CD4-positive, alpha-beta T cell treated with Interferon alpha-2 for 1 hour (primary cell): ENCODE measurements at regions not wholly inside any gene's neighbourhood (a gene's known extent, or its start where the extent isn't known, plus 50 kb on each side); places are given as distances from the start of the nearest gene placed in this dataset.
"Not testable (repeated sequence)": the region's sequence is repeated elsewhere in the genome, so short reads cannot be mapped to it uniquely, and the experiment has no call there.

Experiments
- DNase-seq, 2 donors: peaks; one replicate each; pipeline ENCODE4 v3.0.0-alpha.2; 2020 to 2022

DNA sequence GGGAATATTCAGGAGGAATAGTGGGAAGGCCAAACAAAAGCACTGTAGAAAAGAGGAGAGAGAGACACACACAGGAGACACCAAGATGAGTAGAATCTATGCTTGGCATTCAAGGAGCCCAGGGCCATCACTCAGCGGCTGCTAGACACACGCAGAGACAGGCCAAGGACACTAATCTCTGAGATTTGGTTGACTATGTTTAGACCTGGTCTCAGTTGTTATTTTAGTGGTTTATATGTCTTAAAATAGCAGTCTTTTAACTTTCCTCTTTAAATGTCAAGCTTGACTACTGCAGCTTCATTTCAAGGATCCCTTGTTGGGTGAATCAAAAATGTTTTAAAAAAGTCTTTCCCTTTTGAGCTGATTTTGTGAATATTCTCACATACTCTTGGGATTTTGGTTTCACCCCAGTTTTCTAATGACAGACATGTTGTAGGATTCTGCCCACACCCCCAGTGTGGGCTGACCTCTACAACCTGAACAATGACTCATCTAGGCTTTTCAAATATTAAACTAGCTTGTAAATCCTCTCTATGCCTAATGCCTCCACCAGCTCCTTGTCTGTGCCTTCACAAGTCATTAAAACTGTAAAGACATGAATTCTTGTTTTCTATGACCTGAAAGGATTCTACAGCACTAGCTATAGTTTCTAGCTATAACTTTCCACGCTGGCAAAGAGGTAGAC, 142.7 kb upstream of the EXOC2 start:
- DNase-seq = no peak

DNA sequence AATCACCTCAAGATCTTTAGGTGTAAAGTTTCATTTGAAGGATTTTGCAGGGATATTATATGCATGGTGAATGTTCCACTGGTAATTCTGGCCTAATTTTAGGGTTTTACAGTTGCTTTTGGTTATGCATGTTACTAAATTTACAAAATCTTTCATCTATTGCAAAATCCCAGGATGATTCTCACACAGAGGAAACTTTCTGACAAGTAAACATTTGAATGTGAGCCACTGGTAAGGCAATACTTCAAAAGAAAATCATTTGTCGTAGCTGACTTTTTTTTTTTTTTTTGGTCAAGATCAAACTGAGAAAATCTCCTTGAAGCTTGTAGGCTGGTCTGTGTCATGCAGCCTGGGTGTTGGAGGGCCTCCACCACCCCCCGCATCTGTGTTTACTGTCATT, 141.9 kb upstream of the EXOC2 start:
- DNase-seq = no peak

DNA sequence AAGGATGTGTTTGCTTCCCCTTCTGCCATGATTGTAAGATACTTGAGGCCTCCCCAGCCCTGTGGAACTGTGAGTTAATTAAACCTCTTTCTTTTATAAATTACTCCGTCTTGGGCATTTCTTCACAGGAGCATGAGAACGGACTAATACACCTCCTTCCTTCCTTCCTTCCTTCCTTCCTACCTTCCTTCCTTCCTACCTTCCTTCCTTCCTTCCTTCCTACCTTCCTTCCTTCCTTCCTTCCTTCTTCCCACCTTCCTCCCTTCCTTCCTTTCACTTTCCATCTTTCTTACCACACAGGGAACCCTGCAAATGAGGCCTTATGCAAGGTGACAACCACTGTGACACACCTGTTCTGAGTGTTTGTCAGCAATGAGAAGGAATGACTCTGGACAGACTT, 141.3 kb upstream of the EXOC2 start:
- no peak for DNase-seq

DNA sequence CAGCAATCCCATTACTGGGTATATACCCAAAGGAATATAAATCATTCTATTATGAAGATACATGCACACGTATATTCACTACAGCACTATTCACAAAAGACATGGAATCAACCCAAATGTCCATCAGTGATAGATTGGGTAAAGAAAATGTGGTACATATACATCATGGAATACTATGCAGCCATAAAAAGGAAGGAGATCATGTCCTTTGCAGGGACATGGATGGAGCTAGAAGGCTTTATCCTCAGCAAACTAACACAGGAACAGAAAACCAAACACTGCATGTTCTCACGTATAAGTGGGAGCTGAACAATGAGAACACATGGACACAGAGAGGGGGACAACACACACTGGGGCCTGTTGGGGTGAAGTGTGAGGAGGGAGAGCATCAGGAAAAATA, 139.9 kb upstream of the EXOC2 start:
- DNase-seq = not testable (repeated sequence)

DNA sequence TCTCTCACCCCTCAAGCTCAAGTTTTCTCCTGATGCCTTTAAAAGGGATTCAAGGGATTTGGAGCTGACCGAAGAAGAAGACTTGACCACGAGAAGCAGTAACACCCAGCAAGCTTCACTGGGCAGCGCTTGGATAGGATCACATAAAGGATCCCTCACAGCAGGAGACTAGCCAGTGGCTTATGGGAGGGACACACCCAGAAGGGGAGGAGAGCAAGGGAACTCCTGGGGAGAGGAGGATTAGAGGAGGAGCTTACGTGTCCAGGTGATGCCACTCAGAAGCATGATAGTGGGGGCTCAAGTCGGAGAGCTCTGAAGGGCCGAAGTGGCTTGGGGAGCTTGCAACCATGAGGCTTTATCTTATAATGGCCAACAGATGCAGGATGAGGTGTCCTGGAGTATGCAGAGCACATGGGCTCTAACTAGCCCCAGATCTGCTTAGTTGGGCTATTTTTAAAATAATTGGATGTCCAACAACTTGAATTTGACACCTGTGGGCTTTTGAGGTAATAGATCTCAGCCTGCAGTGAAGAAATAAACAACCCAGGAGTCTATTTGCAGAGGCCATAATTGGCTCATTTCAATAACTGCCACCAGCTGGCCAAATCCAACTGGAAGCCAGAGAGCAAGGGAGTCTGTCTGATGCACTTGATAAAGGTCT, 137.9 kb upstream of the EXOC2 start:
- DNase-seq = no peak

DNA sequence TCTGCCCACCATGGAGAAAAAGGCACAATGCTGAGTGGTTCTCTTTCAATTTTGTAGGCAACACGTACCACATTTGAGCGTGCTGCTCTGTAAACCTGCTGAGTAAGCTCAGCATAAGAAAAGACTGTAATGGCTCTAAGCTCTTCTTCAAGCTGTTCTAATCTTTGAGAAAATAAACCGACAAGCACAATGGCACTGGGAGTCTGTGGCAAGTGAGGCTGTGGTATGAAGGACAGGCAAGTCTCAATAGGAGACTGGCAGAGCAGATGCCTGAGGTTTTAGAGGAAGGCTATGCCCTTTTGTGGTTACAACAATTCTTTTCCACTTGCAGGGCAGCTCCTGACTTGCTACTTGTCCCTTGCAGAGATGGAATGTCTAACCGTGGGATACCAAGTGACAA, 136.7 kb upstream of the EXOC2 start:
- DNase-seq = no peak

DNA sequence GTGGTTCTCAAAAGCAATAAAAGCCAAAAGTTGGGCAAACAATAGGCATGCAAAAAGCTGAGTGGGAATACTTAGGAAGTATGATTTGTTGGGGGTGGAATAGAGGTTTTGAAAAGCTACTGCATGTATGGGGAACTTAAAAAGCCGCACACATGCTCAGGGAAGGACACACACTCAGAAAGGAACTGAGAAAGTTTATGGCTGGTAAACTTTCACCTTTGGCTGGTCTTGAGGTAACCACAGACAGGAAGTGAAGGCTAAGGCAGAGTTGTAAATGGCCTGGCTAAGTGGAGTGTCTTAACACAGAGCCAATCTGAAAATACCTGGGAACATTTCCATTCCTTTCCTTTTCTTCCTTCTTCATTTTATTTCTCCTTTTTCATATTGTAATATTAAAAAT, 134.5 kb upstream of the EXOC2 start:
- no peak for DNase-seq

DNA sequence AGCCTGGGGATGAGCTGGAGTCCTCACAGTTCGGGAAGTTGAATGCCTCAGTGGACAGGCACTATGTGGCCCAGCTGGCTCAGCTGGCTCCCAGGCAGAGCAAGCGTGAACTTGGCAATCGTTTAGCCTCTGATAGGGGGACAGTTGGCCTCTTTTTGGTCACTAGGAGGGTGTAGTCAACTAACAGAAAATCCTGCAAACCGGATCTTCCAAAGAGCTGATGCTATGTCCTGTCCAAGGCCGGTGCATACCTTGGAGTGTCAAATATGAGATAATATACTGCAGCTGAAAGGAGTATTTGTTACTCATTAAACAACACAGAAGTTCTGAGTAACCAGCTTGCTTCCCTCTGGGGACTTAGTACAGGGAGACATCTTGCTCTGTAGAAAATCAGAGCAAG, 126.2 kb upstream of the EXOC2 start:
- DNase-seq = no peak

DNA sequence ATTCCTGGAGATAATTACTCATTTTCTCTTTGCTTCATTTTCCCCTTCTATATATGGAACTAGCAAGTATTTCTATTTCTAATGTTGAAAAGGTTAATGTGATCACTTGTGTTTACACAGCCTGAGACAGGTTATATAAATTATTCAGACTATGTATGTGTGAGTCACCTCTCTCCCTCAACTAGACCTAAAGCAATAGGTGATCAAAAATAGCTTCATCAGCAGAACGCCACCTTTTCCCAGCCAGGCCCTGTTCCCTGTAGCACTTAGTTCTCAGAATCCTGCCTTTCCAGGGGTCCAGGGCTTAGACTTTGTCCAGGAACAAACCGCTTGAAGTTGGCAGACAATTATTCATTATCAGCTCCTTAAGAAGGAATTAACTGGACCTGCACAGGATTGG, 125.3 kb upstream of the EXOC2 start:
- no peak for DNase-seq

DNA sequence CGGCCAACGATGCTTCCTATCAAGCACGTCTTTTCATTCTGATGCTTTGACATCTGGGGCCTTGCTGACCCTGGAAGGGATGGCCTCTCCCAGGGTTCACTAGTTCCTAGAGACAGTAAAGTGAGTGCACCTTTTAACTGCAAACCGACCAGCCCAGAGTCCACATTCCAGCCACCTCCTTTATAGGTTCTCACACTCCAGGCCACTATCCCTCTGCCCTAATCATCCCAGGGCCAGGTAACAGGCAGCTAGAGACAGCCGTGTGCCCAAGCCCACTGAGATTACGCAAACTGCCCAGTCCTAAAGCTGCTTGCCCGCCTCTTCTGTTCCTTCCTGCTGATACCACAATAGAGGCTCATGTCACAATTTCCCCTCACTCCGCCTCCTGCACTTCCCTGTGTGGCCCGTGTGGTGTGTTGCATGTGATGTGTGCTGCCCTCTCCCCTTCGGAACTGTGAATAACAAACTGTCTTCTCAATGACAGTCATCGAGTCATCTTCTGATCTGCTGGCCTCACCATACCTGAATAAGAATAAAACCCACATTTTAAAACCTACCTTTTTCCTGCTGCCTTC, 123.7 kb upstream of the EXOC2 start:
- peak in 1 of 2 donors; percentile 22 for DNase-seq

DNA sequence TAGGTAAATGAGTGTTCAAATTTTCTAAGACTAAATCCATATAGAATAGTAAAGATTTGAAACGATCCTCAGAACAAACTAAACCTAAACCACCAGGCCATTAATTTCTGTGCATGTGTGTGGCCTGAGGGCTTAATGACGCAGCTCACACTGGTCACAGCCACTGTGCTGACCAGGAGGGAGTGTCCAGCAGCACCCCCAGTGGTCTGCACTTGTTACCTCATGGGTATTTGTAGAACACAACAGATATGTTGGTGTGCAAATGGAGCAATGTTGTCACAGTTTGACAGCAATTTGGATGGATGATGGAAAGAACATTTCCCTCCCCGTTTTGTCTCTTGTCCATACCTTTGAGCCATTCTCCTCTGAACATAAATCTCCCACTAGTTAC, 122.4 kb upstream of the EXOC2 start:
- DNase-seq = no peak

DNA sequence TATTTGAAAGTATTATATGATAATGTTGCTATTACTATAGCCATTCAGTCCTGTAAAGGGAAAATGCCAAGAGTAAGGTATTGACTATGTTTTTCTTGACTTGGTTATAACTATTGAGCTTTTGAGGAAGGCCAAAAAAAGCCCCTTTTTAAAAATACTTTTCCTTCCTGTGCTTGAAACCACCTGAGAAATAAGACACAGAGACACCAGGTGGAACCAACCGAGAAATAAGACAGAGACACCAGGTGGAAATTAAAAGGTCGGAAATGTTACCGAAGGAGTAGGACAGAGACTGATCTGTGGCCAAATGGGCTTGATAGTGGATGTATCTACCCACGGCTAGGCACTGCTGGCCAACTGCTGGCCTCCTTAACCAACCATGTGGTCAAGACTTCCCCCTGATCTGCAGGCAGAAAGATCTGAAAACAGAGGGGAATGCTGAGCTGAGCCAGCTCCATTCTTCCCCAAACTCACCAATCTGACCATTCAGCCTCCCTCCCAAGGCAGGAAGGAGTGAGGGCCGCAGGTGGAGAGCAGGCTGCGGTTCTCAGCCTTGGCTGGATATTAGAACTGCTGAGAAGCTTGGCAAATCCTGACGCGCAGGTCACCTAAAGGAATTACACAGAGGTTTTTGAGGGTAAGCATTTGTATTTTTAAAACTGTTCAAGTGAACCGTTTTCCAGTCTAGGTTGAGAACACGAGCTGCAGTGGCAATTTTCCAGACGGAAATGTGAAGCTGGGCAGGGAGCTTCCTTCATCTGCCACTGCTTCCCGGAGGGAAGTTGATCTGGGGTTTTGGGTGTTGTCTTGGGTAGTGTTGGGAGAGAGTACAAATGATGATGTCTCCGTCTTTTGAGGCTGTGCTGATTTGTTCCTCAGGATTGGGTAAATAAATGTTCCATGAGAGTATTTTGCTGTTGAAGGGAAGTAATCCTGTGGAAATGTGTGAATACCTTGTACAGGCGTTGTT, 121.7 kb upstream of the EXOC2 start:
- no peak for DNase-seq

DNA sequence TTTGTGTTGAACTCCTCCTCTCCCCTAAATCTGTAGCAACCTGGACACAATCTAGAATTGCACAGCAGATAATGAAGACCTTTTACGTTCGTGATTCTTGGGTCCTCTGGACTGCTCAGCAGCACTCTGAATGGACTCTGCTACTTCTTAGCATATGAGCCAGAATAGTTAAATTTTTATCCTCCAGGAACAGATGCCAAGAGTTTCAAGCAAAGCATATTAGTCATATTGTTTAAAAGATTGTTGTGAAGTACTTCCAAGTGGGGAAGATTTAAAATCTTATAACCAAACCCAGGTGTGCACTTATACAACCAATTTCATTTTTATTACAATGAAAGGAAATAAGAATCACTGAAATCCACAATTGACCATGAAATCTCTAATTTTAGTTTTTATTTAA, 118.9 kb upstream of the EXOC2 start:
- DNase-seq = no peak

DNA sequence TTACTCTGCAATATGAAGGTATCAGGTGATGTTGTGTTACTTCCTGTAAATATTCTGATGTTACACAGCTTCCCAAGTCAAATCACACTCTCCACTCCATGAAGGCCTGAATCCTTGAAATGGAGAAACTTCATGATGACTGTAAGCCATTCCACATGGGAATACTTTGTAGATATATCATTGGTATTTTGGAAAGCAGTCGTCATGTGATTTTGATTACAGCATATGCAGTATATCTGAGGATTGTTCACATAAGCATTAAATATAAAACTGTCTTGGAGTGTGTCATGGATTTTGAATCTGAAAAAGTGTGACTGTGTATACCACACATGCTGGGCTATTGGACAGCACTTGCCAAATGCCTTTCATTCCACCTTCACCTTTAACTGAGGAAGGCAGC, 118.3 kb upstream of the EXOC2 start:
- DNase-seq = no peak

DNA sequence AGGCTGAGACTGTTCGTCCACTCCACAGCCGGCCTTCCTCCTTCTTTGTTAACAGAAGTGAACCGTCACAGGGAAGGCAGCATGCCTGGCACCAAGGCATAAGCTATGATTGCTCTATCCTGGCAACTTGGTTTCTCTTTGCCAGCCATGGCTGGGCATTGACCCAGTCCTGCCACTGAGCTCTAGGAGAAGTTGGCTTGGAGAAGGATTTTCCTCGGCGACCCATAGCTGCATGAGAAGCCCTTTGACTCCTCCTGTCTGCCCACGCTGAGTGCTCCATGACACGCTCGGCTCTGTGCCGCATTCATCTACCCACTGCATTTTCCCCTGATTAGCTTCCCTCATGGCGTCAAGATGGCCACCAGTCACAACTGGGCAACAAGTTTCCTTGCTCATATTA, 111.8 kb upstream of the EXOC2 start:
- DNase-seq = no peak

DNA sequence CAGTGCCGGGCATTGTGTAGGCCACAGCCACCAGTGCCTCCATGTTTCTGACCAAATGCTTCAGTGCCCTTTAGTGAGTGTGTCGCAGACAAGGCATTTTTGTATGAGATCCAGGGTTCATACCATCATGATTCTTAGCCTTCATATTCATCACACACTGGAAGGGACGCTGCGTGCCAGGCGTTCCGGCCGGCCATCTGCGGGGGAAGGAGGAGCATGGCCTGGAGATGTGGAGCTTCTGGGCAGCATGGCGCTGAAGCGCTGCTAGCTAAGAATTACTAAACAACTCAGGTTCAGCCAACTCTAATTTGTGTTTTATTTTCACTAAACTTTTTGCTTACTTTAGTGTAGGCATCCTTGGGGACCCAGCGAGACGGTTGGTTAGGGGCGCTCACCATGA, 111.4 kb upstream of the EXOC2 start:
- DNase-seq = no peak

DNA sequence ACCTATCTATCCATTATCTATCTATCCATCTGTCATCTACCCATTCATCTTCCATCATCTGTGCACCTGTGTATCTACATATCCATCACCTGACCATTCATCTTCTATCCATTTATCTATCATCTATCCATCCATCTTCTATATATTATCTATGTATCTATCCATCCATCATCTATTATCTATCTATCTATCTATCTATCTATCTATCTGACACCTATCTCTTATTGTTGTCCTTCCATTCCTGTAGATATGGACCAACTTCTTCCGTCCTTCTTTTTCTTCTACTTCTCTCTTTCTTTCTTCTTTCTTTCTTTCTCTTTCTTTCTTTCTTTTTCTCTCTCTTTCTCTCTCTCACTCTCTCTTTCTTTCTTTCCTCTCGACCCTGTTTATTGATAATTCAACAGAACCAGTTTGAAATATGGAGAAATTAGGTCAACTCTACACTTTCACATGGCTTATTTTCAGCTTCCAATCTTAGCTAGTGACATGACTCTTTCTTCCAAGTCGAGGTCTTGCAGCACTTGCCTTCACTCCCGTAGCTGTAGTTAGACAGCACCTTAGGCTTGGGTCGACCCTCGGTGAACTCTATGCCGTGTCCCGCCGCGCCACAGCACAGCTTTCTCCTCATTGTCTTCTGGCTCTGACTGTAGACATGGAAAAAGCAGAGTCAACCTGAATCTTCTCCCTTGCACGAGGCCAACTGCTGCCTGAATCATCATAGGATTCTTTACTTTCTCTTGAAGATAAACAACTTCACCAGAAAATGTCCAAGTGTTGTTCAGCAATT, 110.4 kb upstream of the EXOC2 start:
- no peak for DNase-seq

DNA sequence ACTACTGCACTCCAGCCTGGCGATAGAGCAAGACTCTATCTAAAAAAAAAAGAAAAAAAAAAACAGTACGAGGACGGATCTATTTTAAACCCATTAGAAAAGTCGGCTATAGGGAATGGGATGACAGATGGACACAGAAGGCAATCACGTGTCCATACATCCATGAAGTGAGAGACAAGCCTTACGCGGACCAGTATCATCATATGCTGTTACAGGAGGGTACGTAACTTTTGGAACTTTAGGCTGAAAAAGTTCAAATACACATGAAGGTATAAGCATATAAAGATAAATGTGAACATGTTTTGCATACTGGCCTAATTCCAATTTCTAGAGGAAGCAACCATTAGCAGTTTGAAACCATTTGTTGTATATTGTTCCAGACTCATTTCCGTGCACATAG, 109.8 kb upstream of the EXOC2 start:
- DNase-seq = no peak

DNA sequence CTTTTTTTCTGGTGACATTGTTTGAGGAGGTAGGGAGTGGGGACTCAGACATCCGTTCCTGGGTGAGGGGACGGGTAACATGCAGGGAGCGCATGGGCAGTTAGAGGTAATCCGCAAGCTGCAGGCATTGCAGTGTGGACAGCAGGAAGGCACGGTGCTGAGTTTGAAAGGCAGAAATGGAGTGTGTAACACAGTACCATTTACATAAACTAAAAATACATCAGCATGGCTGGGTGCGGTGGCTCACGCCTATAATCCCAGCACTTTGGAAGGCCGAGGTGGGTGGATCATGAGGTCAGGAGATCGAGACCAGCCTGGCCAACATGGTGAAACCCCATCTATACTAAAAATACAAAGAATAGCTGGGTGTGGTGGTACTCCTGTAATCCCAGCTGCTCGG, 109.3 kb upstream of the EXOC2 start:
- DNase-seq = not testable (repeated sequence)

DNA sequence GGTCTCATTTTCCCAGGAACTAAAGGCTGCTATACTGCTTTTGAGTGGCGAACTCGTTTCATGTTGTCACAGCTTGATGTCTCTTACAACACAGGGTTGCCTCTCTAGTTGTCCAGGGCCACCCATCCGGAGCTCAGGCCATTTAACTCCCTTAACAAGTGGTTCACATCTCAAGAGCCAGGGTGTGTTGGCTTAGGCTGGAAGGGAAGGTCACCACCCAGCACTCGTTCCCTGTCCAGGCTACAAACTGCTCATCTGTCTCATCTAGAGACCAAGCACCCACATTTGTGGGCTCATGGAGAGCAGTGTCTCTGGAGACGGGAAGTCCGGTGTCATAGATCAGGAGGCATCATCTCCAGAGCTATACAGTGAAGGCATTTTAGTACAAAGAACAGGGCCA, 106.8 kb upstream of the EXOC2 start:
- DNase-seq = no peak

DNA sequence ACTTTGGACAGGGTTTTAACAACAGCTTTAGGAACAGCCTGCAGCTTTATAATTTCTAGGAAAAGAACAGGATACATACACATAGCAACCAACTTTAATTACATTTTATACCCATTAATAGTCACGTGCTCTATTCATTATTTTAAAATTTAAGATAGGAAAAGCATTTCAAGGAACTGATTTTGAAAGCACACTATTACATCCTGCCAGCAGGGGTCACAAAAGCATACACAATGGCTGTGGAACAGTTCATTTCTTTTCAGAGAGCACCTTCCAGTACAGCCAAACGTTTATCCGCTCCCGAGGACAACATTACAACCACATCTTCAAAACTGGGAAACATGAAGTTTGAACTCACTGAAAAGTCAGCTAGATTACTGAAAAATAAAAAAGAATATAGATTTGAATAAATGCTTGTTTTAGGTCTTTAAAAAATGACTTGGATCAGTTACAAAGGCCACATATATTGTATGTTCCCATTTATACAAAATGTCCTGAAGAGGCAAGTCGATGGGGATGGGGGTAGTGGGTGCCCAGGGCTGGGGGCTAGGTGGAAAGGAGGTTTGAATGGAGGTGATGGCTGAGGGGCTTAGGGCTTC, 104.6 kb upstream of the EXOC2 start:
- peak in 1 of 2 donors; percentile 47 for DNase-seq

DNA sequence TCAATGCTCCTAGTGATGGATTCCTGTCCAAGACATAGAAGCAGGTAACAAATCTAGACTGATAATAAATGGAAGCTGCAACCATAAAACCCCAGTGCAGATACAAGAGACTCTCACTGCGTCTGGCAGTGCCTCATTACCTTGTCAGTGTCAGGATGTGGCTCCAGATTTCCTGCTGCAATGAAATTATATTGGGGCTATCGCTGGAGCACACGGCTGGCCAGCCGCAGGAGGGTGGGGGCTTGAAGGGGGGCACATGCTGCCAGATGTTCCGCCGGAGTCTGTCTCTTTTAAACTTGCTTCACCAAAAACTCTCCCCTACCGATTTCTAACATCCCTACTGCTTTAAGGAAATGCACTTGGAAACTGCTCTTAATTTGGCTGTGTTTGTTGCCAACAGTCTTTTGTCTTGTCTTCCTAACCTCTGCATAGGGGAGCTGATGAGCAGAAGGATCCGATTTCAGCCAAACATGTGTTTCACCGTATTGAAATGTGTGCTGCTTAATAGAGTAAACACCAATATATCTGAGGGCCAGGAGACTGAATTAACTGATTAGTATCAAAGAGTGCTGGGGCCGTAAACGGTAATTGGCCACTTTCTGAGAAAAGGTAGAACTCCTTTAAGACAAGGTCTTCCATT, 102.2 kb upstream of the EXOC2 start:
- no peak for DNase-seq
